CD4-positive, alpha-beta memory T cell (primary cell): ENCODE measurements at regions not wholly inside any gene's neighbourhood (a gene's known extent, or its start where the extent isn't known, plus 50 kb on each side); places are given as distances from the start of the nearest gene placed in this dataset.

Experiments used
- CTCF ChIA-PET: fragments of 350-600 bp; sonication (Branson Sonifier 250); formaldehyde crosslinking; loops from one replicate; lab custom pipeline; 2021; ENCODE audit warnings: inconsistent platforms; ENCODE audit not compliant: partially characterized antibody; lab: Charles Lee
- POLR2A ChIA-PET: fragments of 350-600 bp; sonication (Branson Sonifier 250); formaldehyde crosslinking; loops from one replicate; lab custom pipeline; 2021; ENCODE audit not compliant: partially characterized antibody; lab: Charles Lee
- DNase-seq, 5 donors: peaks; one replicate each; pipeline versions ENCODE4 v3.0.0 to v3.0.0-alpha.2; 2020 to 2022; ENCODE audit warnings: mixed read lengths in 1 of 5
- H3K27ac ChIP-seq: one replicate; pipeline ENCODE4 v1.7.0; 2013; ENCODE audit warnings: low read depth, low read length
- H3K27me3 ChIP-seq: 2 replicates; pipeline ENCODE4 v1.7.0; 2013; ENCODE audit warnings: mild to moderate bottlenecking, low read length, moderate library complexity; ENCODE audit not compliant: insufficient read depth
- H3K36me3 ChIP-seq: 2 replicates; pipeline ENCODE4 v1.7.0; 2013; ENCODE audit warnings: mild to moderate bottlenecking, low read length, moderate library complexity; ENCODE audit not compliant: insufficient read depth
- H3K4me1 ChIP-seq: 2 replicates; pipeline ENCODE4 v1.7.0; 2013; ENCODE audit warnings: mild to moderate bottlenecking, low read length, moderate library complexity; ENCODE audit not compliant: insufficient read depth
- H3K4me3 ChIP-seq, 2 donors: one replicate each; pipeline ENCODE4 v1.7.0; 2013; ENCODE audit warnings: low read length in 2 of 2, mild to moderate bottlenecking in 1 of 2
- H3K9me3 ChIP-seq, 2 donors: one replicate each; pipeline ENCODE4 v1.7.0; 2013; ENCODE audit warnings: low read length in 2 of 2, control low read depth in 1 of 2; ENCODE audit not compliant: control insufficient read depth in 1 of 2
- H3K27ac Mint-ChIP-seq, 7 donors: one replicate each; pipeline ENCODE4 v1.8.0; 2020 to 2021; ENCODE audit warnings: mixed read lengths in 7 of 7, mild to moderate bottlenecking in 6 of 7, inconsistent platforms in 3 of 7, moderate library complexity in 3 of 7
- H3K27me3 Mint-ChIP-seq, 2 donors: one replicate each; pipeline ENCODE4 v1.8.0; 2020 to 2021; ENCODE audit warnings: mixed read lengths in 2 of 2
- H3K36me3 Mint-ChIP-seq, 2 donors: one replicate each; pipeline ENCODE4 v1.8.0; 2020 to 2021; ENCODE audit warnings: mixed read lengths in 2 of 2, inconsistent platforms in 1 of 2, mild to moderate bottlenecking in 1 of 2
- H3K4me1 Mint-ChIP-seq, 4 donors: one replicate each; pipeline ENCODE4 v1.8.0; 2020 to 2021; ENCODE audit warnings: mixed read lengths in 4 of 4, mild to moderate bottlenecking in 1 of 4
- H3K4me3 Mint-ChIP-seq, 8 donors: one replicate each; pipeline ENCODE4 v1.8.0; 2020 to 2021; ENCODE audit warnings: mixed read lengths in 8 of 8, mild to moderate bottlenecking in 7 of 8, moderate library complexity in 6 of 8, inconsistent platforms in 3 of 8
- H3K9me3 Mint-ChIP-seq, 8 donors: one replicate each; pipeline ENCODE4 v1.8.0; 2020 to 2021; ENCODE audit warnings: mixed read lengths in 8 of 8, mild to moderate bottlenecking in 5 of 8, inconsistent platforms in 3 of 8, moderate library complexity in 1 of 8
- intact Hi-C: fragments of 100-400 bp; cut with micrococcal nuclease; formaldehyde crosslinking; loops from one replicate; pipeline ENCODE4 v1.15.1; 2023

GRCh38 chr1:200474633-200475032, 64.8 kb upstream of the ZNF281 start:
- no peaks in the 10 kb centered on the region for H3K36me3 ChIP-seq
- DNase-seq: no peak
- peak overlapping the region in 1 of 8 donors; percentile 31 for H3K4me3 Mint-ChIP-seq
- no peaks in the 10 kb centered on the region for H3K9me3 Mint-ChIP-seq
- H3K27ac ChIP-seq: no peak overlapping the region
- peaks cover 6 to 15% of the 10 kb centered on the region in 2 donors for H3K27me3 Mint-ChIP-seq
- H3K27ac Mint-ChIP-seq: no peak overlapping the region
- H3K36me3 Mint-ChIP-seq: no peaks in the 10 kb centered on the region
- H3K9me3 ChIP-seq: no peaks in the 10 kb centered on the region
- H3K4me3 ChIP-seq: no peak overlapping the region
- intact Hi-C loops: no loop called here
- H3K4me1 ChIP-seq: peaks cover 18% of the 10 kb centered on the region
- no peaks in the 10 kb centered on the region for H3K27me3 ChIP-seq
- CTCF ChIA-PET: interaction anchor here (1.0 to 1.1 kb wide), 2 partner anchors 15 to 35 kb away, joined by 3 to 4 read pairs; no protein-coding TSS in a partner anchor
- peaks cover 13 to 25% (median 20%) of the 10 kb centered on the region in 4 donors for H3K4me1 Mint-ChIP-seq
- POLR2A ChIA-PET: no interaction called here

DNA sequence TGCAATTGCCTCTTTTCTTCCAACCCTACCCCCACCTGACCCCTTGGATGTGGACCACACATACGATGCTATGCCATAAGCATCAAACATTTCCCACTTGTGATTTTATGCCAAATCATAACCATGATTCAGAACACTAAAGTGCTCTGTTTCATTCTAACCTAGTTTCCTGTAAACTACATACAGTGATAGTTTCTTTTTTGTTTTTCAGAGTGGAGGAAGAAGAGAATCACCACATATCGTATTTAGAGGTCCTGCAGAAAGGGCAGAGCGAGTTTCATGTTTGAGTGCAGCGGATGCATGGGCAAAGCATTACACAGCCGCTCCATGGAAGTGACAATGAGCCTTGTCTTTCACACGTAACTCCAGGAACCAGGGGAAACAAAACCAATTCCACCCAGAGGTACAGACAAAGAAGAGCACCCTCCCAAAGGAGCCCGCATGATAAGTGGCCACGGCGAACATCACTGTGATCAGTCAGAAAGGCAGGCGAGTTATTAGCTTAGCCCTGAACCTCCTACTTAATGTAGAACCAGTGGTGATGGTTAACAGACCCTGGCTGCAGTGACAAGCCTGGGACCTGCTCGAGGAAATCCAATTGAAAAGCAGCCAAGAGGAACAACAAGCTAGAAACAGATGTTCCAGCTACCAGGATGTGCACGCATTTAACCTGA, 64.0 kb upstream of the ZNF281 start:
- intact Hi-C loops: no loop called here
- H3K9me3 Mint-ChIP-seq: no peaks in the 10 kb centered on the region
- peak in 1 of 5 donors; percentile 15 for DNase-seq
- Histone ChIP-seq H3K27ac (no peak overlapping the region), H3K27me3 (no peaks in the 10 kb centered on the region), H3K4me3 (peak overlapping the region; percentile 8 to 36), H3K9me3 (no peaks in the 10 kb centered on the region), H3K36me3 (no peaks in the 10 kb centered on the region), H3K4me1 (peaks cover 18% of the 10 kb centered on the region)
- H3K4me3 Mint-ChIP-seq: peak overlapping the region; percentile 64 to 79 (median 74)
- H3K36me3 Mint-ChIP-seq: no peaks in the 10 kb centered on the region
- H3K4me1 Mint-ChIP-seq: peaks cover 13 to 25% (median 20%) of the 10 kb centered on the region in 4 donors
- peak overlapping the region in 4 of 7 donors; percentile 5 to 86 (median 14) for H3K27ac Mint-ChIP-seq
- ChIA-PET POLR2A (interaction anchor here (0.6 kb wide), 1 partner anchor 30 kb away, joined by 3 read pairs; no protein-coding TSS in a partner anchor), CTCF (interaction anchor here (1.0 to 1.5 kb wide), 3 partner anchors 15 to 35 kb away, joined by 3 to 5 read pairs (median 4); no protein-coding TSS in a partner anchor)
- H3K27me3 Mint-ChIP-seq: peaks cover 6 to 13% of the 10 kb centered on the region in 2 donors

GRCh38 chr1:200471739-200472138, 61.9 kb upstream of the ZNF281 start:
- H3K27me3 Mint-ChIP-seq: peaks cover 7 to 10% of the 10 kb centered on the region in 2 donors
- no peaks in the 10 kb centered on the region for H3K36me3 Mint-ChIP-seq
- no peaks in the 10 kb centered on the region for H3K27me3 ChIP-seq
- H3K4me3 ChIP-seq: no peak overlapping the region
- H3K27ac Mint-ChIP-seq: no peak overlapping the region
- DNase-seq: no peak
- H3K4me1 ChIP-seq: peaks cover 18% of the 10 kb centered on the region
- peak overlapping the region in 1 of 8 donors; percentile 2 for H3K4me3 Mint-ChIP-seq
- peaks cover 13 to 25% (median 20%) of the 10 kb centered on the region in 4 donors for H3K4me1 Mint-ChIP-seq
- CTCF ChIA-PET: no interaction called here
- intact Hi-C loops: no loop called here
- POLR2A ChIA-PET: no interaction called here
- no peaks in the 10 kb centered on the region for H3K36me3 ChIP-seq
- H3K27ac ChIP-seq: no peak overlapping the region
- H3K9me3 ChIP-seq: no peaks in the 10 kb centered on the region
- H3K9me3 Mint-ChIP-seq: no peaks in the 10 kb centered on the region

DNA sequence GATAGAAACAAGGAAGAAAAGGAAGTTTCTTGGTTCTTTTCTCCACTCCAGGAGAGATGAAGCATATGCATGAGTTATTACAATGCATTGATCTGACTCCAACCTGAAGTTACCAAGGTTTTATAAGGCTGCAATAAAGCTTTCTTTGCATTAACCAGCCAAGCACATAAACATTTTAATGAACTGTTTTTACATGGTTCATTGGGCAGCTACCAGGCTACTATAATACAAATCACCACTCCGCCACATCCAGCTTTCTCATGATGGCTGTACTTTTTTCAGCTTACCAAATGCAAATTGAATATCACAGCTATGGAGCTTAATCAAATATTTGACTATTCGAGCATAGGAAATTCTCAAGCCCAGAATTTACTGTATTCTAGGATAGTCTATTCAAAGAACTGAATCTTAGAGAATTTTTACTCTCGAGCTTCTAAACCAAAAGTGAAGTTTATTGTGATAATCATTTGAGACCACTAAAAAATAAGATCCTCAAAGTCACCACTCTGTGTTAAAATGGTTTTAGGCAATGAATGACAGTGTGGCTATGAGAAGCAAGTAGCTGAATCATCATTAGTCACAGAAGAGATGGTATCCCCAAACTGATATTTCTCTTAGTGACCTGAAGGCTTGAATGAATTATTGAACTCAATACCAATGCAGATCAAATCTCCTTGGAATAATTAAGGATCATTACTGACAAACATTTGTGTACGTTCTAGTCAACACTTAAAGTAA, 58.6 kb upstream of the ZNF281 start:
- Histone ChIP-seq H3K4me3 (no peak overlapping the region), H3K27ac (no peak overlapping the region), H3K27me3 (no peaks in the 10 kb centered on the region), H3K9me3 (no peaks in the 10 kb centered on the region), H3K36me3 (no peaks in the 10 kb centered on the region), H3K4me1 (peaks cover 9% of the 10 kb centered on the region)
- Mint-ChIP-seq H3K9me3 (no peaks in the 10 kb centered on the region), H3K27me3 (peaks cover 5 to 10% of the 10 kb centered on the region in 2 donors), H3K4me1 (peaks cover 6 to 18% (median 13%) of the 10 kb centered on the region in 4 donors), H3K36me3 (no peaks in the 10 kb centered on the region), H3K27ac (no peak overlapping the region), H3K4me3 (no peak overlapping the region)
- CTCF ChIA-PET: interaction anchor here (0.9 to 1.3 kb wide), 2 partner anchors 10 to 40 kb away, joined by 3 to 4 read pairs; no protein-coding TSS in a partner anchor
- DNase-seq: no peak
- POLR2A ChIA-PET: no interaction called here
- intact Hi-C loops: no loop called here

DNA sequence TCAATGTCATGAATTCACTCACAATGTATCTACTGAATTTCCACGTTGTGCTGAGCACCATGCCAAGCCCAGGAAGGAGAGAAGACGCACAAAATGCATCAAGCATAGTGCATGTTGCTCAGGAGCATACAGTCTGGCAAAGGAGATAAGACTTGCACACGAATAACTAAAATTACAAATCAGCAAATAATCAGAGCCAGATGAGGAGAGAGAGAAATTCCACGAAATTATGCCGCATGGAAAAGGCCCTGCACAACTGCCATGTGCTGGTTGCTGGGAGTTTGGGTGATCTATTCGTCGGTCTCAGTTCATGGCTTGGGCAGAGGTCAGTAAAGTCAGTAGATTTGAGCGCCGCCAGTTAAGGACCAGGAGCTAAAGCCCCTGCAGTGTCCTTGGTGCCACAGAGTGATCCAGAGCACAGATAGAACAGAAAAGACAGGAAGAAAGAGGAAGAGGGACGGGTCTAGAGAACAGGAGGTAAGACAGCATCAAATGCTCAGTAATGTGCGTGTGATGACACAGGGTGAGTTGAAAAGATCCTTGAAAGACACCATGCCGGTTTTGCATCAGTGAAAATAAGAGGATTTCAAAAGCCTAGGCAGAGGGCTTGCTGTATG, 55.1 kb upstream of the ZNF281 start:
- Histone ChIP-seq H3K27ac (no peak overlapping the region), H3K36me3 (no peaks in the 10 kb centered on the region), H3K4me3 (no peak overlapping the region), H3K4me1 (no peaks in the 10 kb centered on the region), H3K27me3 (no peaks in the 10 kb centered on the region), H3K9me3 (no peaks in the 10 kb centered on the region)
- ChIA-PET POLR2A (no interaction called here), CTCF (no interaction called here)
- no peak for DNase-seq
- no peaks in the 10 kb centered on the region for H3K36me3 Mint-ChIP-seq
- no peaks in the 10 kb centered on the region for H3K9me3 Mint-ChIP-seq
- peaks cover under 1 to 4% of the 10 kb centered on the region in 2 donors for H3K27me3 Mint-ChIP-seq
- H3K4me3 Mint-ChIP-seq: no peak overlapping the region
- intact Hi-C loops: no loop called here
- H3K27ac Mint-ChIP-seq: no peak overlapping the region
- H3K4me1 Mint-ChIP-seq: no peaks in the 10 kb centered on the region
